SW 1271 (cell line): ENCODE measurements at regions not wholly inside any gene's neighbourhood (a gene's known extent, or its start where the extent isn't known, plus 50 kb on each side); places are given as distances from the start of the nearest gene placed in this dataset.

Experiments
- DNase-seq, 2 experiments: peaks; one replicate each; lab custom pipeline; 2025; lab: John Stamatoyannopoulos, UW

DNA sequence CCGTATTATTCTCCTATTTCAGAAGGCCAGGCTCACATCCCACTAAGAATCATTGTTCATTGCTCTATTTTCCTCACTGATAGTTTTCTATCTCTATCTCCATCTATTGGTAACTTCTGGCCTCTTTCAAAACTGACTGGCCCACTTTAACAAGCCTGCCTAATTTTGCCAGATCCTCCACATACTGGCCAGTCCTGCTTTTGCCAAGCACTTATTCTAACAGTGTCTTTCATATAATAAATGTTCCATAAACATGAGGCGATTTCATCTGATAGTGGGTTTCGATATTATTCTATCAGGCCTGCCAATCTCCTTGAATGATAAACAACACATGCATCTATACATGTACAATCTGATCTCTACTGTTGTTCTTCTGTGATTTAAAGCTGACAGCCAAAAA lies 125.9 kb upstream of the KCNH7 start:
- DNase-seq: no peak

DNA sequence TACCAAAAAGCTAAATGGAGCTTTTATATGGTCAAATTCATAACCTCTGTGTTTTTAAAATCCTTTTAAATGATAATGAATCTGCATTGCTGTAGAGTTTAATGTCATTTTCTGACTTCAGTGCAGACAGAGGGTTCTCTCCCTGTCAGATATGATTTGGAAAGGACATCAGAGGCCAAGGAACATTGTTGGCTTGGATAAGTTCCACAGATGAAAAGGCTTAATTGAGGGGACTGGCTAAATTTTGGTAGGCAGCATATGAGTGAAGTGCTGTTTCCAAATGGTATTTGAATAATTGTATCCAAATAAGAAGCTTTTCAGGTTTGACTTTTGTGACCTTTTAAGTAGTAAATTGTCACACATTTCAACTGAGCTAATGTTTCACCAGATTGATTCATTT lies 124.6 kb upstream of the KCNH7 start:
- DNase-seq: no peak

DNA sequence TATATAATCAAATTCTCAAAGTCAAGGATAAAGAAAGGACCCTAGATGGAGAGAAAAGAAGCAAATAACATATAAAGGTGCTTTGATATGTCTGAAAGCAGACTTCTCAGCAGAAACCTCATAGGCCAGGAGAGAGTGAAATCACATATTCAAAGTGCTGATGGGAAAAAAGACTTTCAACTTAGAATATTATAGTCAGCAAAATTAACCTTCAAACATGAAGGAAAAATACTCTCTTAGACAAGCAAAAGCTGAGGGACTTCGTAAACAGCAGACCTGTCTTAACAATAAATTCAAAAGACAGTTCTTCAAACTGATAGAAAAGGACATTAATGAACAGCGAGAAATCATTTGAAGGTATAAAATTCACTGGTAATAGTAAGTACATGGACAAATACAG lies 107.2 kb upstream of the KCNH7 start:
- no peak for DNase-seq

DNA sequence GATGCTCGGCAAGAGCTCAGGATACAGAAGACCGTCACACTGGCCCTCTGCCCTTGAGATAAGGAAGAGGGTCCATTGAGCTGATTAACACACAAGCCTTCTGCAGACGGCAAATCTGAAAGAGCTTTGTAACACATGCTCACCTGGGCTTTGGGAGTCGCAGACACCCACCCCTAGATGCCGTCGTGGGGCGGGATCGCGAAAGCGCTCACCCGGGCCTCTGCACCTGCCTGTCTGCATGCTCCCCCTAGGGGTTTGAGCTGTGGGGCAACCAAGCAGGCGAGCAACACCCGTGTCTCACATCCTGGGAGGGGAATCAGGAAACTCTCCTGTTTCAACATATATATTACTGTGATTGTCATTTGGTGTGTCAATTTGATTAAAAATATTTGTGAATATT lies 99.8 kb upstream of the KCNH7 start:
- DNase-seq: no peak

DNA sequence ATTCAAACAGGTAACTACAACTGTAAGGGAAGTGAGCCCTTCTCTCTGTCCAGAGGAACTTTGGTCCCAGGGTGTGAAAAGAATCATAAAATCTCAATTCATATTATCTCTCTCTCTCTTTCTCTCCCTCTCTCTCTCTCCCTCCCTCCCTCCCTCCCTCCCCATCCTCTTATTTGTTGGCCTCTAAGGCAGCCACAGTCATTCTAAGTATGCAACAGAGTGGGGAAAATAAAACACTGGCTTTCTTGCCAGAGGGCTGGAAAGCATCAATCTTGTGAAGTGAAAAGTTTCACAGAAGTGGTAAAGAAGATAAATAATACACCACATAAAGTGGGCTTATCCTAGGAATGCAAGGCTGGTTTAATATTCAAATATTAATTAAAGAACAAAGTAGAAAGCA lies 95.6 kb upstream of the KCNH7 start:
- DNase-seq: no peak

DNA sequence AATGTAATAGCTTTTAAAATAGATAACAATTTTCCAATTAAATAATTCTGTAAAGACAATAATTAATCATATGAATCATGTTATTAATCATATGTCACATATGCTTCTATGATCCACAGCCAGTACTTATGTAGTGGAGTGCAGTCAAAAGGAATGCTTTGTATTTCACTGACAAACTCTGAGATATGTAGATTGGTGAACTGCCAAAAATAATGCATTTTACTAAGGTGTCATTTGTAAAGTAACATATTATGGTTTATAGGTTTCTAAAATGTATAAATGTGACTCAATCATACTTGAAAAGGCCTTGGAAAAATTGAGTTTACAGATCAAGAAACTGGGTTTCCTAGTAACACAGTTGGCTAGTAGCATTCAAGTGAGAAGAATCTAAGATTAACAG lies 93.8 kb upstream of the KCNH7 start:
- no peak for DNase-seq

DNA sequence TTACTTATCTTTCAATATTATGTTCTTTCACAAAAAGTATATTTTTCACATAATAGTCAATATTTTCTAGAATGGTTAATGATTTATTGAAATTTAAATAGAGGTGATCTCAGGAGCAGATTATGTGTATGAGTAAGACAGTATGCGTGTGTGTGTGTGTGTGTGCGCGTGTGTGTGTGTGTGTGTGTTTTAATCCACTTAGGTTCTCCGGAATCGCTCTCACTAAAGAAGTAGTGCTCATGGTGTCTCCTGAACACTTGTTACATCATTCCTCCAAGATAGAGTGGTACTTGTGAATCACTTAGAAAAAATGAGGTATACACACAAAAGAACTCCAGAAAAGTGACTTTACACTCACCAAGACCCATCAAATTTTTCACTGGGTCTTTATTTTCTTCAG lies 91.0 kb upstream of the KCNH7 start:
- DNase-seq: no peak

DNA sequence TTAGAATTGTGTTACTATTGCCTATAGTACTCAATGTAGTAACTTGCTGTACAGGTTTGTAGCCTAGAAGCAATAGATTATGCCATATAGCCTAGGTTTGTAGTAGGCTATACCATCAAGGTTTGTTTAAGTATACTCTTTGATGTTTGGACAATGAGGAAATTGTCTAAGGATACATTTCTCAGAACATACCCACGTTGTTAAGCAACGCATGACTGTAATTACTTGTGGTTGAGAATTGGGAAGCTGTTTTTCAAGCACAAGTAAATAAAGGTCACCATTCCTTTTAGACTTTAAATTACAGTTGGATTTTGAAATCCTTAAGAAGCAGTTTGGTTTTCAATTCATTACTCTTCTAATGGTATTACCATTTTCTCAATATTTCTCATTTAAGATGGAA lies 89.8 kb upstream of the KCNH7 start:
- no peak for DNase-seq

DNA sequence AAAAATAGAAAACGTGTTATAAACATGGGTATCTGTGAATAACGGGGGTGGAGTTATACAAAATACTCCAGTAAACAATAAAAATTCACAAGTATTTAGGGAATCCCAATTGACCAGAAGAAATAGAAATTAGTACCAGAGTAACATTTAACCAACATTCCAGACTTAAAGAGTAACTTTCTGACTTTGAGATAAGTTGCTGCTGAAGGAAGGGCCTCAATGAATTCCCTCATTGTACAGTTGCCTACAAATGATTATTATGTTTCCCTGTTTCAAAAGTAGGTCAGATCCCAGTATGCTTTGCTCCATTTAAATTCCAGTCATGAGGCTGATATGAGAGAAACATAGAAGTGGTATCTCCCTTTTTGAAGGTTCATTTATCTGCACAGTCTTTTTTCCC lies 88.3 kb upstream of the KCNH7 start:
- peak in 1 of 2 experiments; percentile 36 for DNase-seq

DNA sequence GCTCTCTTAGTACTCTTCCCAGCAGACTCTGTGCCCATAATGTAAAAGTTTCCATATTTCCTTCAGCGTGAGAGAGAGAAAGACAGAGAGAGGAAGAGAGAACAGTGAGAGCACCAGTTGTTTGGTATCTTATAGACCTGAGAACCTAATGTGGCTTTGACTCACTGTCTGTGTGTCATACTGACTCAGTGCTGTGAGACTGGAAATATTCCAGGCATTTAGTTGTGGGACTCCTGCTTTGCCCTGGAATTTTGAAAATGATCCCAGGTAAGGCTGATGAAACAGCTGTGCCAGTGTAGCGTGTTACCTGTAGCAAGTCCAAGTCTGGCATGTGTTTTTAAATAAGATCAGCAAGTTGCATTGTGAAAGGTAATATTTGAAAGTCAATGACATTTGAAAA lies 87.9 kb upstream of the KCNH7 start:
- peak; percentile 55 to 64 for DNase-seq

DNA sequence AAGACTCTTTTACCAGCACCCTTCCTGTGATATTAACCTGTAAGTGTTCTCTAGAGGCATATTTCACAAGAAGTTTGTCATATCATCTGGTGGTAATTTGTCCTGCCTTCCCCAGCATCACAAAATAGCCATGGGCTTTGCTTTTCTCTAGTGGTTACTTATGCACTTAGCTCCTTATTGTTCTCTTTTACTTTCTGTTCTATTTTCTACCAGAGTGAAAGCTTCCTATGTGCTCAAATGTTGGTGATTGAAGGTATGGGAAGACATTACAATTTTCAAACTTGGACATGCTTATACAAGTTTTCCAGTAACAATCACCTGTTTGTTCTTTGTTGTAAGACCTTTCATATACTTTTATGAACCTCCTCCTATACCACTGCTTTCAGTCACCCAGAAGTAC lies 87.0 kb upstream of the KCNH7 start:
- no peak for DNase-seq

DNA sequence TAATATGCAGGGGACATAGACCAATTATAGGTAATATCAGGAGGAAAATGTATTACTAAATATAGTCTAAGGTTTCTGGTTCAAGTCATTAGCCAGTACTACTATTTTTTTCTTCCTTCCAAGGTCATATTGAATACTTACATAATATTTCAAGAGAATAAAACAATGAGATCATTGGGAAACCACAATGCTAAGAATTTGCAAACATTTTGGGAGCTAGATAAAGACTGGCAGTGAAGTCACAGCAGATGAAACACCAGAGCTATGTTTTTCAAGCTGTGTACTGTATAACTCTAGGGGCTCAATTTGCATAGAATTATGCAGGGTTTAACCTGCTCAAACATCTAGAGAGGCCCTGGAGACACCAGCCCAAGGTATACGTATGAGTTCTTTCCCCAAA lies 80.5 kb upstream of the KCNH7 start:
- no peak for DNase-seq

DNA sequence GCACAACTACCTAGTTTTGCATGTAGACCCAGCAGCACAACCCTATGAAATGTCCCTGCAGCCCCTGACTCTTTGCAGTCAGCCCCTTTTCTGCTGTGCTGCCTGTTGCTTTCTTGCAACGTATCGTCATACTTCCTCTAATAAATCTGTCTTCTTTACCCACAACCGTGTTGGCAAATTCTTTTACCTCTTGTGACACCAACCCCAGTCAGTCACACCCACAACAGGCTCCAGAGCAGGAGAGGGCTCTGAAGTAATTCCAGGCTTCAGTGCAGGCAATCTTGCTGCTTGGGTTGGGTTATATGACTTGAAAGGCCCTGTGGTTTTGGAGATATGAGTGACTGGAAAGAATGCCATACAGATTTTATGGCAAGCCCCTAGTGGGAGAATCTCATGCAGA lies 79.1 kb upstream of the KCNH7 start:
- no peak for DNase-seq

DNA sequence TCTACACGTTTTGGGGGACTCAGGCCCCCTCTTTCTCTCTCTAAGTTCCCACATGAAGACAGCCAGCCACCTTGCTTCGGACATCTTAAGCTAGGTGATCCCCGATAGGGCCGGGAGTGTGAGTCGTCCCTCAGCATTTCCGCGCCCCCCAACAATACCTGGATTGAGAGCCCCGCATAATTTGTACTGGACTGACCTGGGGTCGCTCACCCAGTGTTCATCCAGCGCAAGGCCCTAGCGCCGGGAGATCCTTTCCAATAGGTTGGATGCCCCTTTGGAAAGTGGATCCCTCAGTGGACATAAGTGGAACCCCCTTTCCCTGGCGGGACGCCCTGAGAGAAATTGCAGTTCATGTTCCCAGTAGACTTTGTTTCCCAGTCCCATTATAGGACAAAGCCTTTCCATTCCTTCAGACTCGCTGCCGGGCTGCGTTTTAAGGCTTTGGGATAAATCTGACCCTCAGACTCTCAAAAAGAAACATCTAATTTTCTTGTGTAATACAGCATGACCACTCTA lies 77.8 kb upstream of the KCNH7 start:
- DNase-seq: no peak

DNA sequence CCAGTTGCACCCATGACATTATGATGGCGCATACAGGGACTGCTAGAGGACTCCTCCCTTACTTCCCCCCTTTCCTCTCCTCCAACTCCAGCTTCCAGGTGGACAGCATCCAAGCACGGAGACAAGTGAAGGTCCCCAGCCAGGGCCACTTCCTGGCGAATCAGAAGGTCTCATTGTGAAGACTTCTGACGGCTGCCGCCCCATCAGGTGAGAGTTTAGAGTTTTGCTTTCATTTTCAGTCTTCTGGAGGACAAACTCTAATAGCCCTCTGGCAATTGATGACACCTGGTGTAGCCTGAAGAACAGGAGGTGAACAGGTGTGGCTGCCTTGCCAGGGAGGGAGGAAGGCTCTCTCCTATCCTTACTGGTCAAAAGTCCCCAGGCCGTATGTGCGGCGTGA lies 77.3 kb upstream of the KCNH7 start:
- DNase-seq: no peak

DNA sequence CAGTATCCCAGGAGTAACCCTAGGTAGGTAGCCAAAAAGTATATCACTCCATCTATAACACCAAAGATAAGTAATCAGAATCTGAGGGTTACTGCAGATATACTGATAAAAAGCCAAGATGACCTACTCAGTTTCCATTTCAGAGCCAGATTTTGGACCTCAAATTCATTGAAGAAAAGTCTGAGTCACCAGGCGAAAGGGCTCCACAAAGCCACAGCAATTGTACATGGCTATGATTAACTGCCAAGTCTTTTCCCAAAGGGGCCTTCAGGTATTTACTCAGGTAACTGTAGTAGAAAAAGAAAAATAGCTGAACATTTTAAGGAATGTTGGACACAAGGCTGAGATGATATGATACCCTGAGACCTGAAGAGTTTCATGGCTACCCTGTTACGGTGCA lies 75.6 kb upstream of the KCNH7 start:
- no peak for DNase-seq

DNA sequence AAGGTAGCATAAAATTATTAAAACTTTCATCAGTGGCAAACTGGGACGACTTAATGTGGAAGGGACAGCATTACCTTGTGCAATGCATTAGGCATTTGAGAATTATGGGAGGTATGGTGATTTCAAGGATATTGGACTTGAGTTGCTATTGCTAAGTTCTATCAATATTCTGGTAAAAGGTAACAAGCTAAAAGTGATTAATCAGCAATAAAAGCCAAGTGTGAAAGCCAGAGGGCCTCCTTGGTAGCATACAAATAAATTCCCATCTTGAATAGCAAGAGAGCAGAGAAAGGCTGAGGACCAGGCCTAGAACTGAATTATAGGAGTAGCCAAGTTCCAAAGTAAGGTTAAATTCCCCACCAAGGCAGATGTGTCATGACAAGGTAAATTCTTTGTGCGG lies 74.2 kb upstream of the KCNH7 start:
- DNase-seq: no peak

DNA sequence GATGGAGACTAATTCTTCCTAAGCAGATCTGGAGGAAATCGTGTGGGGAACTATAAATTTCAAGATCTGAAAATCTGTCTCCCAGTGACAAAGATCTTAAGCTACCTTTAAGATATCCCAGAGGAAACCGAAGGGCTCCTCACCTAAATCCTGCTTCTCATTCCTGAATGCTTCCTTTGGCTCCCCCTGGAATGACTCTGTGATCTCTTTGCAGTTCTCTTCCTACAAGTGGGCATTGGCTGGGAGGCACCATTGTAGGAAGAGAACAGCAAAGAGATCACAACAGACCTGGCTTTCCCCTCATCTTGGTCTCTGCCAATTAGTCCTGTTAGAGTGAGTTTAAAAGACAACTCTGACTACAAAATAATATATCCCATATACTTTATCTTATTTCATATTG lies 70.0 kb upstream of the KCNH7 start:
- no peak for DNase-seq

DNA sequence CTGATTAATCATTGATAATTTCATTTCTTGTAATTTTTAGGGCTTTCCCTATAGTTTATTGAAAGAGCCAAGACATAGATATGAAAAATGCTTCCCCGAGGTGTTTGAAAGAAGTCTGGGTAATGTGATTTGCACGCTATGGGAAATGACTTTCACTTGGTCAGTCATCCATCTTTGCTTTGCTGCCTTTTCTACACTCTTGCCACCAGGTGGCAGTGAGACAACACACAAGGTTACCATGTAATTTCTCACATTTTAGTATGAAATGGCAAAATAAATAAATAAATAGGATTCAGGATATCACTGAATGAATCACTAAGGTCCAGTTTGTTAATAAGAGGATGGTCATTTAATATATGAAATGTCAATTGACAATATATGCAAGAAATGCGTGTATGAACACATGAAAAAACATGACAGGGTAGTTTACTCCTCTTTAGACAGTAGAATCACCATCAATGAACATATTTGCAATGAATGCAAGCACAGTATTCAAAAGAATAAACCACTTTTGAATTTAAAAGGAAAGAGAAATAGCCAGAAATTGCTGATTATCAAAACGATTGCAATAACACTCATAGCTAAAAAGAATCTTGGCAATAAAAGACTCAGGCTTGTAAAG lies 52.2 kb upstream of the KCNH7 start:
- DNase-seq: peak; percentile 27 to 69

DNA sequence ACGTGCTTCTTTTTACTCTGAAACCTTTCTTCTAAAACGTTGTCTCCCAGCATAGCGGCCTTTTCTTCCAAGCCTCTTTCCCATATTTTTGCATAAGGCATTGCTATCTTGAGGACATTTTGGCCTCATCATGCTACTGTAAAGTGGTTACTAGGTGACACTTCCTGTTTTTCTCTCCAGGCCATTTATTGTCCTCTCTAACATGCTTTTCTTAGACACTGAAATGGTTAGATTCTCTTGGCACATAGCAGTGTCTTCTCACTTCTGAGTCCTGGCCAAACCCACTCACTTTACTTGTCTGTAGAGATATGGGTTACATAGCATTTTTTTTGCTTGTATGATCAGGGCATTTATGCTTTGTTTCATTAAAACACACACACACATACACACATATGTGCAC lies 50.1 kb upstream of the KCNH7 start:
- no peak for DNase-seq
